ENCODE measurements at regions not wholly inside any gene's neighbourhood (a gene's known extent, or its start where the extent isn't known, plus 50 kb on each side); places are given as distances from the start of the nearest gene placed in this dataset.

DNA sequence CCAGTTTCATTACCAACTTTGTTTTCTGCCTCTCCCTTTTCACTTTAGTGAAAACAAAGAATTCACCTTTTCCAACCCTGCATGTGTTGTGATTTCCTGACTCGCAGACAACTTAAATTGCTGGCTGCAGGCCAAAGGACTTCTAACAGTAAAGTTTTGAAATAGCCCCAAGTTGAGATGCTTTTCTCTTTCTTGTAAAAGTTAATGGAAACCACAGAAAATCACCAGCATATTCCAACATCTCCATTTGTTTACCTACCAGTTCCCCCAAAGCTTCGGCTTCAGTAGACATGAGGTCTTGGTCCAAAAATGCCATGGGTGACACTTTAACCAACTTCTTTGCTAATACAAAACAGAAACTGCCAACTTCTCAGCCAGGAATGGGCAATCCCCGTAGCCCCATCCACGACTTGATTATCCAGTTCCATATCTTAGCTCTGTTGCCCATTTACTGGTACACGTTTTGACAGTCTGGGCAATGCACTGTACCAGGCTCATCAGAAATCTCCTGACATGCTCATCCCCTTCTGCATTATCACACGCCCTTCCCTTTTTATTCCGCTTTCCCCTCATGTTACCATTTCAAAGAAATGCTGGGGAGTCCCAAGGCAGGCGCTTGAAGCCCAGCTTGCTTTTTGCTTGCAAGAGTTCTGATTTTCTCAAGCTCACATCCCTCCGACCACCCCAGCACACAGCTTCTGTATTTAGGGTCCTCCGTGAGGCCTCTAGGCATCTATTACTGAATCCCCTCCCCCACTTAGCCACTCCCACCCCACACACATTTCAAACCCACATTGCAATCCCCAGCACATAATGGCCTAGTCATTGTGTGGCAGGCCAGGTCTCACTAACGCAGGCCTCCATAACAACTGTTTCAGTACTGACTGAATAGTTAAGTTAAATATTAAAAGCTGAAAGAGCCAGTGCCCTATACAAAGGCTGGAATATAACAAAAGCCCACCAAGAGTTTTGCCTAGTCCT is 137.9 kb upstream of the S100G start:
- peak; percentile 36 for DNase-seq

DNA sequence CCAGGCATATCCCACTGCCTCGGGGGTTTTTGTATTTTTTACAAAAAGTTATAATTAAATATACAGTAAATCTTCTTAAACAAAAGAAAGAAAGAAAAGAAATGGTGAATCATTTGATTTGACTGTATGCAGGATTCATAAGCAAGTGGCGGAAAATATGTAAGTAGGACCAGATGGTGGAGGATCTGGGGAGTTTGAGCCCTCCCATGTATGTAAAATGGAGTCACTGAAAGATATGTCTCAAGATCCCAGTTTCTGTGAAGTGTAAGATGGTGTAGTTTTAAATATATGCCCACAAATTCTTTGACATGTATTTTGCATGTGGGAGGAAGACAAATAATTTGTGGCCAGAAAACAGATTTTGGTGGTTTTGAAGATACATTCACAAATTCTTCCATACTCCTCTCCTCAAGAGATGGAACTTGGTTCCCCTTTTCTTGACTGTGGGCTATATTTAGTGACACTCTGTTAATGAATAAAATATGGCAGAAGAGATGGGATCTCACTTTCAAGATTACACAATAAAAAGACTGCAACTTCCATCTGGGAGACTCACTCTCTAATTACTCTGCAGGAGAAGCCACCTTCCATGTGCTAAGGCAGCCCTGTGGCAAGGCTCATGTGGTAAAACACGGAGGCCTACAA is 133.6 kb upstream of the S100G start:
- peak; percentile 74 for DNase-seq

DNA sequence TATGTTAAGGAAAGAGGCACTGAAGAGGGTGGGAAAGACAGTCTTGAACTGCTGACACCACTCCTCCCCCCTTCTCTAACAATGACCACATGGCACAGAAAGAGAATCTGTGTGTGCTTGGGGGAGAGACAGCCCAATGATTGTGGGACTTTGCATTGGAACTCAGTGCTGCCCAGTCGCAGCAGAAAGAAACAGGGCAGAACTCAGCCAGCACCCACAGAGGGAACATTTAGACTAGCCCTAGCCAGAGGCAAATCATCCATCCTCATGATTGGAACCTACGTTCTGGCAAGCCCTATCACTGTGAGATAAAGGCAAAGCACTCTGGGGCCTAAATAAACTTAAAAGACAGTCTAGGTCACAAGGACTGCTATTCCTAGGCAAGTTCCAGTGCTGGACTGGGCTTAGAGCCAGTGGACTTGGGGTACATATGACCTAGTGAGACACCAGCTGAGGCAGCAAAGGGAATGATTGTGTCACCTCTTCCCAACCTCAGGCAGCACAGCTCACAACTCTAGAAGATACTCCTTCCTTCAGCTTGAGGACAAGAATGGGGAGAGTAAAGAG is 132.8 kb upstream of the S100G start:
- no peak for DNase-seq

DNA sequence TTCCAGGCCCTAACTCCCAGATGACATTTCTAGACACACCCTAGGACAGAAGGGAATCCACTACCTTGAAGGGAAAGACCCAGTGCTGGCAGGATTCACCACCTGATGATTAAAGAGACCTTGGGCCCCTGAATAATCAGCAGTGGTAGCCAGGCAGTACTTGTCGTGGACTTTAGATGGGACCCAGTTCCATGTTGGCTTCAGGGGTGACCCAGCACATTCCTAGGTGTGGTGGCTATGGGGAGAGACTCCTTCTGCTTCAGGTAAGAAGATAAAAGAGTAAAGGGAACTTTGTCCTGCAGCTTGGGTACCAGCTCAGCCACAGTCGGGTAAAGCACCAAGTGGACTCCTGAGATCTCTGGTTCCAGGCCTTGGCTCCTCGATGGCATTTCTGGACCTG is 131.8 kb upstream of the S100G start:
- no peak for DNase-seq

DNA sequence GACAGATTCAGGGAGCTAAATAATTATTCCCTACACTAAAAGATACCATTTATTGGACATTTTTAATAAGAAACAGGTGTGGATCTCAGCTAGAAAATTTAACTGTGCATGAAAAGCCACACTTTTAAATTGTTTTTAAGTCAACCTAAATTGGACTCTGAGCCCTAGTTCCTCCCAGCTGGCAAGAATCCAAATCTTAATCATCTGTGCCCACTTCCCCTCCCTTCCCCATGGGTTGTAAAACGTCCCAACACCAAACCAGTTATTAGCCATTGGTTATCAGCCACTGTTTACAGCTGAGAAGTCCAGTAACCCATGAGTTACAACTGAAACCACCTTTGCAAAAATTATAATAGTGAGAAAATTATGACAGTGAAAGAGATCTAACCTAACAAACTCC is 125.6 kb upstream of the S100G start:
- DNase-seq: no peak

DNA sequence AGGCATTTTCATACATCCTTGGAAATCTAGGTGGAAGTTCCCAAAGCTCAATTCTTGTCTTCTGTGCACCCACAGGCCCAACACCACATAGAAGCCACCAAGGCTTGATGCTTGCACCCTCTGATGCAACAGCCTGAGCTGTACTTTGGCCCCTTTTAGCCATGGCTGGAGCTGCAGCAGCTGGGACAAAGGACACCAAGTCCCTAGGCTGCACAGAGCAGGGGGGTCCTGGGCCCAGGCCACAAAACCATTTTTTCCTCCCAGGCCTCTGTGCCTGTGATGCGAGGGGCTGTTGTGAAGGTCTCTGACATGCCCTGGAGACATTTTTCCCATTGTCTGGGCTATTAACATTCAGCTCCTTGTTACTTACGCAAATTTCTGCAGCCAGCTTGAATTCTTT is 124.0 kb upstream of the S100G start:
- no peak for DNase-seq

DNA sequence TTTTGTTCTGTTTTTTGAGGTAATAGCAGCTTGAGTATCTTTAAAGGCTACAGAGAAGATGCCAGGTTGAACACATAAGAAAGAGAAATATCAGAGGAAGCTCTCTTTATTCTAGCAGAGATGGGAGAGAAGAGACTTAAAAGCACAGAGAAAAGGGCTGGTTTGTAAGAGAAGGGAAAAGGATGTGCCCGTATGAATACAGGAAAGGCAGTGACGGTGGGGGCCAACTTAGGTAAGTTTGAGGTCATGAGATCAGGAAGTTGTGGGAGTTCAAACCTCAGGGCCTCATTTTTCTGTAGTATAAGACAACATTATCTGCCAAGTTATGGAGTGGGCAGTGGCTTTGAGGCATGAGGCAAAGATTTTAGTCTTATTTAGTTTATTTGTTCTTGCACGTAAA is 121.3 kb upstream of the S100G start:
- DNase-seq: no peak
